ENCODE measurements at regions not wholly inside any gene's neighbourhood (a gene's known extent, or its start where the extent isn't known, plus 50 kb on each side); places are given as distances from the start of the nearest gene placed in this dataset.
"Not testable (repeated sequence)": the region's sequence is repeated elsewhere in the genome, so short reads cannot be mapped to it uniquely, and the experiment has no call there.

- DNase-seq, result no peak
These were observed 103.7 kb upstream of the MNS1 start for GRCh38 chr15:56568466-56569167.

GRCh38 chr15:56557415-56557814 lies 92.5 kb upstream of the MNS1 start:
- no peak for DNase-seq

- no peak for DNase-seq
These were observed 88.5 kb upstream of the MNS1 start for GRCh38 chr15:56553486-56553885.

- DNase-seq, result no peak
These were observed 87.7 kb upstream of the MNS1 start for GRCh38 chr15:56552659-56553058.

GRCh38 chr15:56540570-56540969 lies 75.6 kb upstream of the MNS1 start:
- DNase-seq, result not testable (repeated sequence)

- DNase-seq, result not testable (repeated sequence)
These were observed 75.2 kb upstream of the MNS1 start for GRCh38 chr15:56540157-56540556.

GRCh38 chr15:56538901-56539545 lies 74.1 kb upstream of the MNS1 start:
- no peak for DNase-seq

- DNase-seq, result peak; percentile 10
These were observed 72.9 kb upstream of the MNS1 start for GRCh38 chr15:56537881-56538280.

GRCh38 chr15:56534728-56535127 lies 69.8 kb upstream of the MNS1 start:
- DNase-seq, result no peak

- DNase-seq, result no peak
These were observed 68.9 kb upstream of the MNS1 start for GRCh38 chr15:56533731-56534403.

GRCh38 chr15:56532721-56533460 lies 68.0 kb upstream of the MNS1 start:
- no peak for DNase-seq

- DNase-seq, result no peak
These were observed 65.2 kb upstream of the MNS1 start for GRCh38 chr15:56530157-56530556.

- no peak for DNase-seq
These were observed 63.2 kb upstream of the MNS1 start for GRCh38 chr15:56528136-56528535.

- no peak for DNase-seq
These were observed 60.0 kb upstream of the MNS1 start for GRCh38 chr15:56524915-56525314.

- no peak for DNase-seq
These were observed 58.6 kb upstream of the MNS1 start for GRCh38 chr15:56523521-56523920.

GRCh38 chr15:56519000-56519399 lies 54.1 kb upstream of the MNS1 start:
- no peak for DNase-seq
